H1 (cell line): ENCODE measurements at regions not wholly inside any gene's neighbourhood (a gene's known extent, or its start where the extent isn't known, plus 50 kb on each side); places are given as distances from the start of the nearest gene placed in this dataset.

ENCODE experiments used
- SUZ12 ChIP-seq: fragments of 200-600 bp; sonication (generic); IDR thresholded peaks from 2 replicates; pipeline ENCODE4 v1.6.1; 2012; ENCODE audit warnings: mild to moderate bottlenecking, inconsistent platforms, low read length, moderate library complexity, mixed read lengths

DNA sequence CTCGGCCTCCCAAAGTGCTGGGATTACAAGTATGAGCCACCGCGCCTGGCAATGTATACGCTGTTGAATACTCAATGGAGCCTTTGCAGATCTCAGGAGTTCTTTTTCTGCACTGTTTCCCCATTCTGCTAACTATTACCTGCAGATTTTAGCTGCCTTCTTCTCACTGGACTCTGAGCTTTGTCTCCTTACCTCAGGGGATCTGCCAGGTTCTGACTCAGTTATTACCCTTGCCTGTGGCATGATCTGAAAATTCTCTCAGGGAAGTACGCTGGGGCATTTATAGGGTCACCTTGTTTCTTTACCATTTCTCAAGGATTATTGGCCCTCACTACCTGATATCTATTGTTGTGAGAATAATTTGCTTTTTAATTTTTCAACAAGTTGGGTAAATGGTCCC is 56.6 kb upstream of the MAGED1 start (continued):
- no peak for TF ChIP-seq SUZ12
